NT2/D1 (cell line): ENCODE measurements at regions not wholly inside any gene's neighbourhood (a gene's known extent, or its start where the extent isn't known, plus 50 kb on each side); places are given as distances from the start of the nearest gene placed in this dataset.

Experiments used
- DNase-seq: peaks from one replicate; pipeline ENCODE4 v3.0.0-alpha.2; 2011; ENCODE audit warnings: low read depth, low spot score
- H3K27me3 ChIP-seq: 2 replicates; pipeline ENCODE4 v1.6.0; 2011; ENCODE audit warnings: mild to moderate bottlenecking; ENCODE audit not compliant: insufficient read length, insufficient read depth
- H3K36me3 ChIP-seq: 2 replicates; pipeline ENCODE4 v1.6.1; 2011; ENCODE audit warnings: mild to moderate bottlenecking, low read length, mixed read lengths; ENCODE audit not compliant: insufficient read depth, insufficient read length
- H3K4me1 ChIP-seq: 2 replicates; pipeline ENCODE4 v1.5.1; 2011; ENCODE audit not compliant: insufficient read depth, insufficient read length
- H3K4me3 ChIP-seq: 2 replicates; pipeline ENCODE4 v1.5.1; 2011; ENCODE audit warnings: low read depth; ENCODE audit not compliant: insufficient read length
- H3K9ac ChIP-seq: 2 replicates; pipeline ENCODE4 v1.6.0; 2011; ENCODE audit warnings: low read depth; ENCODE audit not compliant: insufficient read length
- H3K9me3 ChIP-seq: 2 replicates; pipeline ENCODE4 v1.5.1; 2011; ENCODE audit warnings: mild to moderate bottlenecking, low read length; ENCODE audit not compliant: insufficient read depth
- SUZ12 ChIP-seq: IDR thresholded peaks from 2 replicates; pipeline ENCODE4 v1.6.1; 2011; ENCODE audit not compliant: insufficient read length, insufficient read depth; ENCODE audit errors: extremely low read depth
- YY1 ChIP-seq: IDR thresholded peaks from 2 replicates; pipeline ENCODE4 v1.6.1; 2011; ENCODE audit not compliant: insufficient read length, insufficient read depth
- ZNF274 ChIP-seq: IDR thresholded peaks from 2 replicates; pipeline ENCODE4 v1.6.1; 2011; ENCODE audit warnings: mild to moderate bottlenecking, low read depth, low read length

DNA sequence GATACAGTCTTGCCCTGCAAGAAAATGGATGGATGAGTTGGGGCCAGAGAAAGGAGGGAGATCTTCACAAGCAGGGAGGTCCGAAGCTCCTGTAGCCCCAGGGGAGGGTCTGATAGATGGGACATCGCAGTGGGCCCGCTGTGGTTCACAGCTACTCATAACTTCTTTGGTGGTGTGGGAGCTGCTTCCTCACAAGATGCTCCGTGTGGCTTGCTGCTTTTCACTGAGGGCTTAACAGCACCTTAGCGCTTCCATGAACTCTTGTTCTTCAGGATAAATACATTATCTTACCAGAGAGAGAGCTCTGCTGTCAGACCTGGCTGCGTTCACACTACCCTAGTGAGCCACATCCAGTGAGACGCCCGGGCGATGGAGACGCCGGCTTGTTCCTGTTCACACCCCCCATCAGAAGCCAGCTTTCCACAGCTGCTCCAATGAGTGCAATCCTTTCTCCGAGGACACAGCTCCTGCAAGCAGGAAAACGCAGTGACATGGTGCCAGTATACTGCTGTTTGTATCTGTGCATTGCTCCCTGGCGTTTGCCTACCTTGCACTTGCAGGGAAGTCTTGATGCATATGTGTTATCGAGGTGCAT is 599.8 kb downstream of the AJAP1 start:
- no peak overlapping the region for H3K9ac ChIP-seq
- peaks cover 10% of the 10 kb centered on the region for H3K9me3 ChIP-seq
- no peak overlapping the region for H3K4me3 ChIP-seq
- H3K27me3 ChIP-seq = no peaks in the 10 kb centered on the region
- no peaks in the 10 kb centered on the region for H3K4me1 ChIP-seq
- DNase-seq = no peak
- H3K36me3 ChIP-seq = no peaks in the 10 kb centered on the region
- TF ChIP-seq SUZ12 = no peak
- TF ChIP-seq YY1 = no peak
- no peak for TF ChIP-seq ZNF274

DNA sequence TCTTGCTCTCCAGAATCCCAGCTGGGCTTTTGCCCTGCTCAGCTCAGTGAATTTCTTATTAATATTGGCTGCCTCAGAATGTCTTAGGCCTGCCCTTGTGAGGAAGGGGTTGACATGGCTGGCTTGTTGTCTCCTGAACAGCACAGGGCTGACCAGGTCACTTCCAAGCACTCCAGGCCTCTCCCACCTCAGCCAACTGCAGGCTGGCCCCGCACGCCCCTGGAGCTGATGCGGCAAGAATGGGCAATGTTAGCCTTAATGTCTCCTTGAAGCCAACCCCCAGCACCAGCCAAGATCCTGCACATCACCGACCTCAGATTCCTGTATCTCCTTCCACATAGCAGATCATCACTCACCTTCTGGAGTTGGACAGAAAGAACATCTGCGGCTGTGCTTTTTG is 598.6 kb downstream of the AJAP1 start:
- Histone ChIP-seq H3K9ac (no peak overlapping the region), H3K27me3 (no peaks in the 10 kb centered on the region), H3K4me3 (no peak overlapping the region), H3K9me3 (no peaks in the 10 kb centered on the region), H3K36me3 (no peaks in the 10 kb centered on the region), H3K4me1 (no peaks in the 10 kb centered on the region)
- TF ChIP-seq ZNF274 = no peak
- no peak for TF ChIP-seq SUZ12
- TF ChIP-seq YY1 = no peak
- no peak for DNase-seq

DNA sequence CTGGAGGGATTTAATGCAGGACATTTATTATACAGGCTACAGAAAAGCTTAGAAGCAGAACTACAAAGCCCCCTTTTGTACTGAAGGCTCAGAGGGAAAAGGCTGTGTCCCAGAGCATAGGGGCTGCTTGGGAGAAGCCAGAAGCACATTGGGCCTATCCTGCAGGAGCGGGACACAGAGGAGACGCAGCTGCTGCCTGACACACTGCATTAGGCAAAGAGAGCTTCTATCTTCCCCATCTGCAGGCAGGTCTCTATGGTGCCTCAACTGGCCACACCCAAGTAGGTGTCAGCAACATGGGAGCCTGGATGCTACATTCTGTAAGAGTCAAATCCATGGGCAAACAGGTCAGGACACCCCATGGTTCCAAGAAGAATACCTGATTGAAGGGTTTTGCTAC is 595.9 kb downstream of the AJAP1 start:
- Histone ChIP-seq H3K9me3 (no peaks in the 10 kb centered on the region), H3K4me1 (no peaks in the 10 kb centered on the region), H3K4me3 (no peak overlapping the region), H3K36me3 (no peaks in the 10 kb centered on the region), H3K9ac (no peak overlapping the region), H3K27me3 (peaks cover 4% of the 10 kb centered on the region)
- no peak for DNase-seq
- TF ChIP-seq YY1 (no peak), SUZ12 (no peak), ZNF274 (no peak)

DNA sequence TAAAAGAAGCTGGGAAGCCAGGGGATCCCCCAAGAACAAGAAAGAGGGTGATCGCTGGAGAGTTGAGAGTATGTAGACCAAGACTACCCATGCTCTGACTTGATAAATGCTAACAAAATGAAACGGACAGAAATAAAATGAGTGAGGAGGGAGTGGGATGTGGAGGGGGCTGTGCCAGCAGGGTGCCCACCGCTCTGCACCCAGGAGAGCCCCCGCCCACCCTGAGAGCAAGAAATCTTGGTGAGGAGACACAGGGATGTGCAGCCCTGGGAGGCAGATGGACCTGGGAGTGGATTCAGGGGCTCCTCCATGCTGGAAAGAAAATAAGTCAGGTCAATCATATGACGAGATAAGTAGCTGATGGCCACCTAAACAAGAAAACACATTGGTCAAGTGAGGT is 590.9 kb downstream of the AJAP1 start:
- DNase-seq = no peak
- no peak overlapping the region for H3K9ac ChIP-seq
- no peaks in the 10 kb centered on the region for H3K4me1 ChIP-seq
- TF ChIP-seq SUZ12 = no peak
- no peak for TF ChIP-seq YY1
- TF ChIP-seq ZNF274 = no peak
- no peaks in the 10 kb centered on the region for H3K36me3 ChIP-seq
- no peak overlapping the region for H3K4me3 ChIP-seq
- H3K9me3 ChIP-seq = no peaks in the 10 kb centered on the region
- peaks cover 4% of the 10 kb centered on the region for H3K27me3 ChIP-seq

DNA sequence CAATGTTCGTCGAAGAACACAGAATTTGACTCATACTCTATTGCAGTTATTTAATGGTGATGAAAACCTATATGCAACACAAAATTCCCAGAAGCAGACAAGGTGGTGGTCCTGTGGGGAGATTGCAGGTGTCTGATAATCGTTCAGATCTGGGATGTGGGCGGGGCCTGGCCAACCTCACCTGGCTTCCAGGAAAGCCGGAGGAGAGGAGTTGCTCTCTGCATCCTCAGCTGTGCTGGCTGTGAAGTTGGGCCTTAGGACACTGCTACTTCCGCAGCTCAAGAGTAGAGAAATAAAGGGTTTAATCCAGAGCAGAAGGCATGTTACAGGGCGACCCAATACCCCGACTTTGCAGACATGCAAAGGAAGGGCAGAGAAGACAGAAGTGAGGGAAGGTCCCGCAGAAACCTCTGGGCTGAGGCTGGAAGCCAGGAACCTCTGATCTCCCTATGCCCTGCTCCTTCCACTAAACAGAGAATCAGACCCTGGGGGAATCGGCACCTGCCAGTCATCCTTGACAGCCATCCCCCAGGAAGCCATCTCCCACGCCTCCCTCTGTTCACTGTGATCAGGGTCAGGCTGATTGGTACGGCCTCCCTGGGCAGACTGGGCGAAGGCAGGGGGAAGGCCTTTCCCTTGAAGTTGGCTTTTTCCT is 590.3 kb downstream of the AJAP1 start:
- TF ChIP-seq YY1 (no peak), SUZ12 (no peak), ZNF274 (no peak)
- H3K4me3 ChIP-seq = no peak overlapping the region
- H3K36me3 ChIP-seq = no peaks in the 10 kb centered on the region
- no peaks in the 10 kb centered on the region for H3K9me3 ChIP-seq
- no peak for DNase-seq
- H3K9ac ChIP-seq = no peak overlapping the region
- peaks cover 4% of the 10 kb centered on the region for H3K27me3 ChIP-seq
- H3K4me1 ChIP-seq = no peaks in the 10 kb centered on the region

DNA sequence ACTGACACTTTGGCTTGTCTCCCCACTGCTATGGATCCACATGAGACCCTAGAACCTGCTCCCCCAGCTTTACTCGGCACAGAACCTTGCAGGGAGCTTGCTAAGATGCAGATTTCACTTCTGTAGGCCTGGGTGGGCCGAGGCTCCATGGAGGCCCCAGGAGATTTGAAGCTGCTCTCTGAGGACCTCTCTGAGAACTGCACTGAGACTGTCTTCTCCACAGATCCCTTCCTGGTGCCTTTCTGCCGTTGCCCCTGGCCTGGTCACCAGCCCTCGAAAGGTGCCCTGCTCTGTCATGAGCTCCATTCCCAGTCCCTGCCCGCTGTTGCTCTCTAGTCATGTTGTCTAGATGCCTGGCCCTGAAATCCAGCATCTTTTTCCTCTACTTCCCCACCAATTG is 588.4 kb downstream of the AJAP1 start:
- H3K9me3 ChIP-seq = no peaks in the 10 kb centered on the region
- no peak for DNase-seq
- H3K4me3 ChIP-seq = no peak overlapping the region
- H3K9ac ChIP-seq = no peak overlapping the region
- no peaks in the 10 kb centered on the region for H3K4me1 ChIP-seq
- H3K36me3 ChIP-seq = no peaks in the 10 kb centered on the region
- H3K27me3 ChIP-seq = peaks cover 4% of the 10 kb centered on the region
- TF ChIP-seq SUZ12 (no peak), YY1 (no peak), ZNF274 (no peak)

DNA sequence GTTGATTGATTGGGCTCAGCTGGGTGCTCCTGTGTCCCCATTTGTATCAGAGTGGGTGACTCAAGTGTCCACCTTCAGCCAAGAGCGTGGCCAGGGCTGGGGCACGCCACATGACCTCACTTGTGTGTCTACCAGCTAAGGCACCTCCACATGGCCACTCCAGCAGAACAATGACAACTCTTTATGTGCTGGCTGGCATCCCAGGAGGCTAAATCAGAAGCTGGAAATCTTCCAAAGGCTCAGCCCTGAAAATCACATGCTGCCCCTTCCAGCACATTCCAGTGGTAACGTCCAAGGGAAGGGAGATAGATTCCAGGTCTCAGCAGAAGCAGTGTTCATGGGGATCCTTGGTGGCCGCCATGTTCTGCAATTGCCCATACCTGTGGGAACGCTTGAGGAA is 585.5 kb downstream of the AJAP1 start:
- Histone ChIP-seq H3K27me3 (no peaks in the 10 kb centered on the region), H3K9me3 (no peaks in the 10 kb centered on the region), H3K9ac (no peak overlapping the region), H3K36me3 (no peaks in the 10 kb centered on the region), H3K4me1 (no peaks in the 10 kb centered on the region), H3K4me3 (no peak overlapping the region)
- TF ChIP-seq YY1 (no peak), ZNF274 (no peak)
- DNase-seq = no peak
